ENCODE measurements at regions not wholly inside any gene's neighbourhood (a gene's known extent, or its start where the extent isn't known, plus 50 kb on each side); places are given as distances from the start of the nearest gene placed in this dataset.
"Not testable (repeated sequence)": the region's sequence is repeated elsewhere in the genome, so short reads cannot be mapped to it uniquely, and the experiment has no call there.

- peak in 1 of 2 experiments; percentile 53 for DNase-seq (ENCODE audit: low spot score in 2 of 2)
- H3K36me3 ChIP-seq (replicated peaks); H3K9me3 ChIP-seq; H3K27me3 ChIP-seq (ENCODE audit: low read depth); H3K4me3 ChIP-seq; in situ Hi-C loops (cut with MboI; ENCODE audit: low sequenced_read_pairs); H3K4me1 ChIP-seq: not testable (repeated sequence)
Measured at GRCh38 chr1:206326159-206326939, 123.0 kb downstream of the SRGAP2 start.

GRCh38 chr1:206331597-206331996, 128.3 kb downstream of the SRGAP2 start:
- H3K9me3 ChIP-seq; H3K27me3 ChIP-seq (ENCODE audit: low read depth); H3K36me3 ChIP-seq (replicated peaks); in situ Hi-C loops (cut with MboI; ENCODE audit: low sequenced_read_pairs); H3K4me3 ChIP-seq; H3K4me1 ChIP-seq; DNase-seq (ENCODE audit: low spot score in 2 of 2): not testable (repeated sequence)

- H3K4me3 ChIP-seq; H3K4me1 ChIP-seq; H3K27me3 ChIP-seq (ENCODE audit: low read depth); H3K36me3 ChIP-seq (replicated peaks); DNase-seq (ENCODE audit: low spot score in 2 of 2); in situ Hi-C loops (cut with MboI; ENCODE audit: low sequenced_read_pairs); H3K9me3 ChIP-seq: not testable (repeated sequence)
Measured at GRCh38 chr1:206333316-206333715, 130.0 kb downstream of the SRGAP2 start.

- H3K36me3 ChIP-seq (replicated peaks); H3K27me3 ChIP-seq (ENCODE audit: low read depth); H3K4me3 ChIP-seq; in situ Hi-C loops (cut with MboI; ENCODE audit: low sequenced_read_pairs); H3K9me3 ChIP-seq; DNase-seq (ENCODE audit: low spot score in 2 of 2); H3K4me1 ChIP-seq: not testable (repeated sequence)
Measured at GRCh38 chr1:206333897-206334296, 130.6 kb downstream of the SRGAP2 start.

- H3K4me3 ChIP-seq; H3K36me3 ChIP-seq (replicated peaks); H3K9me3 ChIP-seq; DNase-seq (ENCODE audit: low spot score in 2 of 2); in situ Hi-C loops (cut with MboI; ENCODE audit: low sequenced_read_pairs); H3K4me1 ChIP-seq; H3K27me3 ChIP-seq (ENCODE audit: low read depth): not testable (repeated sequence)
Measured at GRCh38 chr1:206334481-206334880, 131.1 kb downstream of the SRGAP2 start.

GRCh38 chr1:206335162-206335561, 131.8 kb downstream of the SRGAP2 start:
- DNase-seq (ENCODE audit: low spot score in 2 of 2); H3K4me1 ChIP-seq; H3K27me3 ChIP-seq (ENCODE audit: low read depth); H3K9me3 ChIP-seq; H3K36me3 ChIP-seq (replicated peaks); in situ Hi-C loops (cut with MboI; ENCODE audit: low sequenced_read_pairs); H3K4me3 ChIP-seq: not testable (repeated sequence)

GRCh38 chr1:206335875-206336846, 132.8 kb downstream of the SRGAP2 start:
- DNase-seq (ENCODE audit: low spot score in 2 of 2); in situ Hi-C loops (cut with MboI; ENCODE audit: low sequenced_read_pairs): not testable (repeated sequence)

GRCh38 chr1:206337024-206337423, 133.3 kb upstream of the IKBKE start:
- H3K9me3 ChIP-seq; H3K4me3 ChIP-seq; H3K4me1 ChIP-seq; H3K36me3 ChIP-seq (replicated peaks); in situ Hi-C loops (cut with MboI; ENCODE audit: low sequenced_read_pairs); H3K27me3 ChIP-seq (ENCODE audit: low read depth): not testable (repeated sequence)
- peak in 1 of 2 experiments; percentile 11 for DNase-seq (ENCODE audit: low spot score in 2 of 2)

More at GRCh38 chr1:206335875-206336846, 132.8 kb downstream of the SRGAP2 start:
- not testable (repeated sequence) for H3K27me3 ChIP-seq (ENCODE audit: low read depth); H3K36me3 ChIP-seq (replicated peaks); H3K9me3 ChIP-seq; H3K4me1 ChIP-seq; H3K4me3 ChIP-seq

- H3K4me1 ChIP-seq; DNase-seq (ENCODE audit: low spot score in 2 of 2); in situ Hi-C loops (cut with MboI; ENCODE audit: low sequenced_read_pairs); H3K4me3 ChIP-seq; H3K27me3 ChIP-seq (ENCODE audit: low read depth); H3K9me3 ChIP-seq; H3K36me3 ChIP-seq (replicated peaks): not testable (repeated sequence)
Measured at GRCh38 chr1:206350493-206351275, 119.6 kb upstream of the IKBKE start.

GRCh38 chr1:206351276-206352052, 118.8 kb upstream of the IKBKE start:
- H3K36me3 ChIP-seq (replicated peaks); H3K9me3 ChIP-seq; in situ Hi-C loops (cut with MboI; ENCODE audit: low sequenced_read_pairs): not testable (repeated sequence)

GRCh38 chr1:206356310-206356709, 114.0 kb upstream of the IKBKE start:
- H3K27me3 ChIP-seq (ENCODE audit: low read depth); H3K4me3 ChIP-seq; H3K9me3 ChIP-seq; H3K36me3 ChIP-seq (replicated peaks); DNase-seq (ENCODE audit: low spot score in 2 of 2); H3K4me1 ChIP-seq; in situ Hi-C loops (cut with MboI; ENCODE audit: low sequenced_read_pairs): not testable (repeated sequence)

More at GRCh38 chr1:206351276-206352052, 118.8 kb upstream of the IKBKE start:
- not testable (repeated sequence) for H3K4me3 ChIP-seq; DNase-seq (ENCODE audit: low spot score in 2 of 2); H3K4me1 ChIP-seq; H3K27me3 ChIP-seq (ENCODE audit: low read depth)

GRCh38 chr1:206357962-206358361, 112.3 kb upstream of the IKBKE start:
- H3K36me3 ChIP-seq (replicated peaks); H3K9me3 ChIP-seq; in situ Hi-C loops (cut with MboI; ENCODE audit: low sequenced_read_pairs); DNase-seq (ENCODE audit: low spot score in 2 of 2); H3K27me3 ChIP-seq (ENCODE audit: low read depth); H3K4me3 ChIP-seq; H3K4me1 ChIP-seq: not testable (repeated sequence)

- H3K4me1 ChIP-seq; in situ Hi-C loops (cut with MboI; ENCODE audit: low sequenced_read_pairs); H3K9me3 ChIP-seq; H3K4me3 ChIP-seq; H3K36me3 ChIP-seq (replicated peaks); H3K27me3 ChIP-seq (ENCODE audit: low read depth); DNase-seq (ENCODE audit: low spot score in 2 of 2): not testable (repeated sequence)
Measured at GRCh38 chr1:206358771-206359170, 111.5 kb upstream of the IKBKE start.
